ENCODE measurements at regions not wholly inside any gene's neighbourhood (a gene's known extent, or its start where the extent isn't known, plus 50 kb on each side); places are given as distances from the start of the nearest gene placed in this dataset.

DNA sequence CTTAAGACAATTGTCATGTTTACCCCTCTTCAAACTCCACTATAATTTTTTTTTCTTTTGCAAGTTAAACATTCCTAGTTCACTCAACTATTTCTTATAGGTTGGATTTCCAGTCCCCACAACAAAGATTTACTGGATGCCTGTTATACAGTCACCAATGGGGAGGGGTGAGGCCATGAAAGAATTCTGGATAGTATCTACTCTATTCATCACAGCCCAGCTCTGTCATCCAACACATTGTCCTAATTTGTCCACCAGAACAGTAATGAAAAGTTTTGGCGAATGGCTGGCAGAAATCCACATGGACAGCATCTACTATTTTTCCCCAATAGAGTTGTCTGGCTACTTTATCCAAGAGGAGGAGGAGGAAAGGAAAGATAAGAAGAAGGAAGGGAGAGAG is 192.7 kb upstream of the S100G start:
- TF ChIP-seq CTCF (IDR thresholded peaks at IDR 0.05; ENCODE audit: insufficient read depth, low read depth, low read length) (no peak), EZH2 (IDR thresholded peaks at IDR 0.05; ENCODE audit: insufficient read depth, low read length) (no peak)

Measured in astrocyte (in vitro differentiated cells and primary cell).